Panc1 (cell line): ENCODE measurements at regions not wholly inside any gene's neighbourhood (a gene's known extent, or its start where the extent isn't known, plus 50 kb on each side); places are given as distances from the start of the nearest gene placed in this dataset.

Experiments used
- POLR2AphosphoS5 ChIP-seq: IDR thresholded peaks from 2 replicates; pipeline ENCODE4 v1.6.1; 2012; ENCODE audit warnings: mild to moderate bottlenecking, low read depth, low read length, moderate library complexity
- TCF7L2 ChIP-seq: IDR thresholded peaks from 2 replicates; pipeline ENCODE4 v1.6.1; 2011; ENCODE audit warnings: mild to moderate bottlenecking, low read depth, low read length, inconsistent platforms
- TF ChIP-seq, protein P1 (sequence below): fragments of 450-650 bp; IDR thresholded peaks from 2 replicates; pipeline ENCODE4 v1.5.1; 2017; ENCODE audit warnings: mild to moderate bottlenecking

DNA sequence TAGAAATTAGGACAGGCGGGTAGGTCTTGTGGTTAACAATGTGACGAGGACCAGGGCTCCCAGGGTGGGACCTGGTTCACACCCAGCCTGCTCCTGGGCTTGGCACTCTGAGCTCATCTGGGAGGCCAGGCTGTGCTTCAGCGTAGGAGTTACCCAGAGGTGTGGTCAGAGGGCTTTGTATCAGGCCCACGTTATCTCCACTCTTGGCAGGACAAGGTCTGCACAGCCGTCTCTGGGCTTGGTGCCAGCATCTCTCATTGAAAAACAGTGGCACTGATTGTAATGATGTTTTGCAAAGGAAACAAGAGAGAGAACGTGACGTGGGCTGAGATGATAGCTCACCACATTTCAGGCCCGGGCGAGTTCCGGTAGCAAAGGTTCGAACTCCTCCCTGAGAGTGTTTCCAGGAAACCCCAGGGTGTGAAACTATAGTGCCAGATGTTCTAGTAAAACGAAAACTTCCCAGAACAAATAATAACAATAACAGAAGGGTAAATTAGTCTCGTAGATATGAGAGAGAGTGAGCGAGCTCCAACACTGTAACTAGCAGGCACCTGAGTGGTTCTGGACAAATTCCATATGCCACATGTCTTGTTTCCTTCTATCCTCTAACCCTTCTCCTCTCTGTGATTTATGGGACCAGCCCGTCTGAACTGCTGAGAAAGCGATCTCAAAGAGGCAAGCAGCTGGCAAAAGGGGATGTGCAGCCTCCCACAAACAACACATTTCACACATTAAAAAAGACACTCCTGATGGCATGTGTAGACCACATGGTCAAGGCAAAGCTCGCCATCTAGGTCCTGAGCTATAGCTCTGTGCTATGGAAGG, 227.3 kb downstream of the KTN1 start:
- TF ChIP-seq TCF7L2 (no peak), POLR2AphosphoS5 (no peak)
- TF ChIP-seq, protein P1, sequence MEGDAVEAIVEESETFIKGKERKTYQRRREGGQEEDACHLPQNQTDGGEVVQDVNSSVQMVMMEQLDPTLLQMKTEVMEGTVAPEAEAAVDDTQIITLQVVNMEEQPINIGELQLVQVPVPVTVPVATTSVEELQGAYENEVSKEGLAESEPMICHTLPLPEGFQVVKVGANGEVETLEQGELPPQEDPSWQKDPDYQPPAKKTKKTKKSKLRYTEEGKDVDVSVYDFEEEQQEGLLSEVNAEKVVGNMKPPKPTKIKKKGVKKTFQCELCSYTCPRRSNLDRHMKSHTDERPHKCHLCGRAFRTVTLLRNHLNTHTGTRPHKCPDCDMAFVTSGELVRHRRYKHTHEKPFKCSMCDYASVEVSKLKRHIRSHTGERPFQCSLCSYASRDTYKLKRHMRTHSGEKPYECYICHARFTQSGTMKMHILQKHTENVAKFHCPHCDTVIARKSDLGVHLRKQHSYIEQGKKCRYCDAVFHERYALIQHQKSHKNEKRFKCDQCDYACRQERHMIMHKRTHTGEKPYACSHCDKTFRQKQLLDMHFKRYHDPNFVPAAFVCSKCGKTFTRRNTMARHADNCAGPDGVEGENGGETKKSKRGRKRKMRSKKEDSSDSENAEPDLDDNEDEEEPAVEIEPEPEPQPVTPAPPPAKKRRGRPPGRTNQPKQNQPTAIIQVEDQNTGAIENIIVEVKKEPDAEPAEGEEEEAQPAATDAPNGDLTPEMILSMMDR: no peak
